PC-9 (cell line): ENCODE measurements at regions not wholly inside any gene's neighbourhood (a gene's known extent, or its start where the extent isn't known, plus 50 kb on each side); places are given as distances from the start of the nearest gene placed in this dataset.
A peak's percentile ranks its signal among the peaks of the same experiment; 100 is the strongest.
"Not testable (repeated sequence)": the region's sequence is repeated elsewhere in the genome, so short reads cannot be mapped to it uniquely, and the experiment has no call there.

Source experiments
- BruUV-seq: library from RNA; stranded (reverse); fragments of 400-500 nt; replicated peaks from 2 replicates; lab custom pipeline; 2021; lab: Mats Ljungman, UMichigan
- CTCF ChIA-PET: fragments of 300-600 bp; sonication (Branson Sonifier 250); formaldehyde crosslinking; loops from one replicate; lab custom pipeline; 2022; ENCODE audit warnings: antibody characterized with exemption; lab: Charles Lee
- POLR2A ChIA-PET: fragments of 300-600 bp; sonication (Branson Sonifier 250); formaldehyde crosslinking; loops from one replicate; lab custom pipeline; 2022; ENCODE audit warnings: antibody characterized with exemption; ENCODE audit not compliant: unreplicated experiment; lab: Charles Lee
- DNase-seq, 2 experiments: peaks; one replicate each; pipeline versions ENCODE4 v3.0.0 to v3.0.0-alpha.2; 2015 to 2022; ENCODE audit warnings: mixed read lengths in 1 of 2
- H2AFZ ChIP-seq: fragments of 200-600 bp; sonication (generic); 2 replicates; pipeline ENCODE4 v1.8.1; 2017; ENCODE audit warnings: antibody characterized with exemption
- H3F3A ChIP-seq: fragments of 200-600 bp; sonication (generic); 2 replicates; pipeline ENCODE4 v1.8.1; 2017; ENCODE audit warnings: antibody characterized with exemption, mild to moderate bottlenecking, low read depth; ENCODE audit not compliant: insufficient read depth
- H3K27ac ChIP-seq: fragments of 200-600 bp; sonication (generic); 2 replicates; pipeline ENCODE4 v1.6.1; 2016; ENCODE audit warnings: mixed run types
- H3K27me3 ChIP-seq: fragments of 200-600 bp; sonication (generic); 2 replicates; pipeline ENCODE4 v1.6.1; 2016; ENCODE audit warnings: low read depth, mixed run types; ENCODE audit not compliant: insufficient read depth
- H3K36me3 ChIP-seq: fragments of 200-600 bp; sonication (generic); 2 replicates; pipeline ENCODE4 v1.6.1; 2016; ENCODE audit warnings: low read depth, mixed run types
- H3K4me1 ChIP-seq: fragments of 200-600 bp; sonication (generic); replicated peaks from 2 replicates; pipeline ENCODE4 v1.6.1; 2016; ENCODE audit warnings: mixed run types; ENCODE audit not compliant: insufficient read depth
- H3K4me2 ChIP-seq: fragments of 200-600 bp; sonication (generic); 2 replicates; pipeline ENCODE4 v1.6.1; 2017; ENCODE audit warnings: mixed run types
- H3K4me3 ChIP-seq: fragments of 200-600 bp; sonication (generic); 2 replicates; pipeline ENCODE4 v1.6.1; 2016; ENCODE audit warnings: mixed run types
- H3K79me2 ChIP-seq: fragments of 200-600 bp; sonication (generic); 2 replicates; pipeline ENCODE4 v1.6.1; 2017; ENCODE audit warnings: low read depth, mixed run types
- H3K9me2 ChIP-seq: fragments of 200-600 bp; sonication (generic); 2 replicates; pipeline ENCODE4 v1.8.1; 2017; ENCODE audit warnings: mild to moderate bottlenecking; ENCODE audit not compliant: insufficient read depth
- H3K9me3 ChIP-seq: fragments of 200-600 bp; sonication (generic); 2 replicates; pipeline ENCODE4 v1.8.1; 2016; ENCODE audit warnings: low read depth; ENCODE audit not compliant: insufficient read depth
- H4K20me1 ChIP-seq: fragments of 200-600 bp; sonication (generic); 2 replicates; pipeline ENCODE4 v1.8.1; 2017; ENCODE audit not compliant: insufficient read depth
- EZH2 ChIP-seq: fragments of 200-600 bp; sonication (generic); IDR thresholded peaks from 2 replicates; pipeline ENCODE4 v1.8.0; 2017; ENCODE audit warnings: antibody characterized with exemption, low read depth
- intact Hi-C: fragments of 100-400 bp; cut with micrococcal nuclease; formaldehyde crosslinking; loops from one replicate; pipeline ENCODE4 v1.10.0; 2022; ENCODE audit not compliant: unreplicated experiment
- TF ChIP-seq, protein P1 (sequence below): fragments of 200-600 bp; sonication (generic); conservative IDR thresholded peaks from 2 replicates; pipeline ENCODE4 v1.6.1; 2017; ENCODE audit warnings: mixed run types, antibody characterized with exemption, mild to moderate bottlenecking, moderate library complexity

DNA sequence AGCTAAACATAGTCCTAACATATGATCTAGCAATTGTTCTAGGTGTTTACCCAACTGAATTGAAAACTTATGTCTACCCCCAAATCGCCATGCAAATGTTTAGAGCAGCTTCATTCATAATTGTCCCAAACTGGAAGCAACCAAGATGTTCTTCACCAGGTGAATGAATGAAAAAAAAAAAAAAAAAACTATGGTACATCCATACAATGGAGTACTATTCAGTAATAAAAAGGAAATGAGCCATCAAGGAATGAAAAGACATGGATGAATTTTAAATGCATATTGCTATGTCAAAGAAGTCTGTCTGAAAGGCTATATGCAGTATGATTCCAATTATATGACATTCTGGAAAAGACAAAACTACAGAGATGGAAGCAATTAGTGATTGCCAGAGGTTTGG lies 98.6 kb upstream of the ITPRID2 start:
- no peaks in the 10 kb centered on the region for H3K79me2 ChIP-seq
- no peak for TF ChIP-seq EZH2
- TF ChIP-seq, protein P1, sequence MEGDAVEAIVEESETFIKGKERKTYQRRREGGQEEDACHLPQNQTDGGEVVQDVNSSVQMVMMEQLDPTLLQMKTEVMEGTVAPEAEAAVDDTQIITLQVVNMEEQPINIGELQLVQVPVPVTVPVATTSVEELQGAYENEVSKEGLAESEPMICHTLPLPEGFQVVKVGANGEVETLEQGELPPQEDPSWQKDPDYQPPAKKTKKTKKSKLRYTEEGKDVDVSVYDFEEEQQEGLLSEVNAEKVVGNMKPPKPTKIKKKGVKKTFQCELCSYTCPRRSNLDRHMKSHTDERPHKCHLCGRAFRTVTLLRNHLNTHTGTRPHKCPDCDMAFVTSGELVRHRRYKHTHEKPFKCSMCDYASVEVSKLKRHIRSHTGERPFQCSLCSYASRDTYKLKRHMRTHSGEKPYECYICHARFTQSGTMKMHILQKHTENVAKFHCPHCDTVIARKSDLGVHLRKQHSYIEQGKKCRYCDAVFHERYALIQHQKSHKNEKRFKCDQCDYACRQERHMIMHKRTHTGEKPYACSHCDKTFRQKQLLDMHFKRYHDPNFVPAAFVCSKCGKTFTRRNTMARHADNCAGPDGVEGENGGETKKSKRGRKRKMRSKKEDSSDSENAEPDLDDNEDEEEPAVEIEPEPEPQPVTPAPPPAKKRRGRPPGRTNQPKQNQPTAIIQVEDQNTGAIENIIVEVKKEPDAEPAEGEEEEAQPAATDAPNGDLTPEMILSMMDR: no peak
- BruUV-seq: no TSS peak
- H3K9me3 ChIP-seq: peaks cover 31% of the 10 kb centered on the region; the same call in 1 of the 2 replicates
- ChIA-PET CTCF (no interaction called here), POLR2A (no interaction called here)
- no peak overlapping the region for H2AFZ ChIP-seq
- no peaks in the 10 kb centered on the region for H4K20me1 ChIP-seq
- H3K4me3 ChIP-seq: no peak overlapping the region
- H3K4me1 ChIP-seq: peaks cover 44% of the 10 kb centered on the region
- H3K9me2 ChIP-seq: no peaks in the 10 kb centered on the region
- peak overlapping the region; percentile 94; the same call in 1 of the 2 replicates for H3K27ac ChIP-seq
- intact Hi-C loops: no loop called here
- DNase-seq: no peak
- peaks cover 25% of the 10 kb centered on the region for H3F3A ChIP-seq
- H3K36me3 ChIP-seq: peaks cover 9% of the 10 kb centered on the region; the same call in 1 of the 2 replicates
- H3K27me3 ChIP-seq: no peaks in the 10 kb centered on the region
- H3K4me2 ChIP-seq: no peak overlapping the region

- Histone ChIP-seq H2AFZ (no peak overlapping the region), H3K36me3 (peaks cover 1% of the 10 kb centered on the region; the same call in 1 of the 2 replicates), H4K20me1 (no peaks in the 10 kb centered on the region), H3K4me1 (no peaks in the 10 kb centered on the region), H3F3A (no peaks in the 10 kb centered on the region), H3K9me3 (peaks cover 14% of the 10 kb centered on the region; the same call in 1 of the 2 replicates), H3K27ac (no peak overlapping the region), H3K9me2 (no peaks in the 10 kb centered on the region), H3K79me2 (no peaks in the 10 kb centered on the region), H3K4me2 (no peak overlapping the region), H3K4me3 (no peak overlapping the region), H3K27me3 (no peaks in the 10 kb centered on the region)
- no peak for DNase-seq
- ChIA-PET POLR2A (no interaction called here), CTCF (no interaction called here)
- no peak for TF ChIP-seq EZH2
- TF ChIP-seq, protein P1: no peak
- no TSS peak for BruUV-seq
- intact Hi-C loops: no loop called here
Measured at GRCh38 chr2:181798022-181798421, 93.5 kb upstream of the ITPRID2 start.

GRCh38 chr2:181802300-181802699 lies 89.2 kb upstream of the ITPRID2 start:
- DNase-seq, H3K4me2 ChIP-seq, H3K9me2 ChIP-seq, H3K79me2 ChIP-seq, H2AFZ ChIP-seq, H3K27me3 ChIP-seq, POLR2A ChIA-PET, H3K9me3 ChIP-seq, H3K4me3 ChIP-seq, H3K36me3 ChIP-seq, H3K27ac ChIP-seq, H3K4me1 ChIP-seq, H4K20me1 ChIP-seq, CTCF ChIA-PET, BruUV-seq, H3F3A ChIP-seq, intact Hi-C loops: not testable (repeated sequence)

DNA sequence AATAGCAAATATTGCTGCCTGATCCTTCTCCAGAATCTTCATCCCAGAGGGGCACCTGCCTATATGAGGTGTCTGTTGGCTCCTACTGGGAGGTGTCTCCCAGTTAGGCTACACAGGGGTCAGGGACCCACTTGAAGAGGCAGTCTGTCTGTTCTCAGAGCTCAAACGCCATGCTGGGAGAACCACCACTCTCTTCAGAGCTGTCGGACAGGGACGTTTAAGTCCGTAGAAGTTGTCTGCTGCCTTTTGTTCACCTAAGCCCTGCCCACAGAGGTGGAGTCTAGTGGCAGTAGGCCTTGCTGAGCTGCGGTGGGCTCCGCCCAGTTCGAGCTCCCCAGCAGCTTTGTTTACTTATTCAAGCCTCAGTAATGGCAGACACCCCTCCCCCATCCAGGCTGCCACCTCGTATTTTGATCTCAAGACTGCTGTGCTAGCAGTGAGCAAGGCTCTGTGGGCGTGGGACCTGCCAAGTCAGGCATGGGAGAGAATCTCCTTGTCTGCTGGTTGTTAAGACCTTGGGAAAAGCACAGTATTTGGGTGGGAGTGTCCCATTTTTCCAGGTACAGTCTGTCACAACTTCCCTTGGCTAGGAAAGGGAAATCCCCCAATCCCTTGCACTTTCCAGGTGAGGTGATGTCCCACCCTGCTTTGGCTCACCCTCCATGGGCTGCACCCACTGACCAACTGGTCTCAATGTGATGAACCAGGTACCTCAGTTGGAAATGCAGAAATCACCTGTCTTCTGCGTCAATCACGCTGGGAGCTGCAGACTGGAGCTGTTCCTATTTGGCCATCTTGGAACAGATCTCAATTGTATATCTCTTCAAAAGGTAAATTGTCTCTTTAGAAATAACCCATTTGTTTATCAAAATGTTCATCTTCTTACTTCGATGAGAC lies 87.4 kb upstream of the ITPRID2 start:
- POLR2A ChIA-PET, DNase-seq, BruUV-seq, H3K4me3 ChIP-seq, intact Hi-C loops, H3F3A ChIP-seq, H2AFZ ChIP-seq, CTCF ChIA-PET, H3K79me2 ChIP-seq, H3K9me2 ChIP-seq, H3K4me2 ChIP-seq, H3K36me3 ChIP-seq, H3K4me1 ChIP-seq, H3K27me3 ChIP-seq, H4K20me1 ChIP-seq, H3K9me3 ChIP-seq, H3K27ac ChIP-seq: not testable (repeated sequence)
